ENCODE measurements at regions not wholly inside any gene's neighbourhood (a gene's known extent, or its start where the extent isn't known, plus 50 kb on each side); places are given as distances from the start of the nearest gene placed in this dataset.

DNA sequence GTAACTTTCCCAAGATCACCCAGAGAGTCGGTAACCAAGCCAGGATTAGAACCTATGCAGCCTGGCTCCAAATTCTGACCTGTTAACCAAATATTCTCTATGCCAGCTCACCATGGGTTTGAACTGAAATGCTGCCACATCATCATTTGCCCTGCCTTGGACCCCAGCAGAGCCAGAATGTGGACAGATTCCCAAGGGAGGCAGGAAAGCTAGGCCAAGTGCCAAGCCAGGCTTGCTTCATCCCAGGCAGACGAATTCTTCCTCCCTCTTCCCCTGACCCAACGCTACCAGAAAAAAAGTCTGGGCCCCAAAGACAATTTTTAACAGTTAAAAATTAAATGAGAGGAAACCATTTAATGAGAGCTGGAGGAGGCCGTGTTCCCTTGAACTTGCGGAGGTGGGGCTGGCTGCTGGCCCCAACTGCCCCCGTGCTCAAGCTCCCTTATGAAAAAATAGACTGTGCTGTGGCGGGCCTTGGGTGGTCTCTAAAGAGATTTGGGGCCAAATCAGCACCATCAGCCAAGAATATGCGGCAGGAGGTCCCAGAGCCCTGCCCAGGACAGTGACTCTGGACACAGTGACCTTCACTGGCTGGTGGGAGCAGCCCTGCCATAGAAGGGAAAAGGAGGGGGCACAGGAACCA is 184.1 kb upstream of the SYT13 start:
- Histone ChIP-seq H3K36me3 (ENCODE audit: insufficient read depth) (no peaks in the 10 kb centered on the region), H3F3A (replicated peaks; ENCODE audit: low read depth) (no peaks in the 10 kb centered on the region), H2AFZ (no peak overlapping the region), H3K27me3 (ENCODE audit: insufficient read depth) (no peaks in the 10 kb centered on the region), H3K79me2 (replicated peaks; ENCODE audit: insufficient read depth) (no peaks in the 10 kb centered on the region), H3K4me2 (no peak overlapping the region), H3K27ac (ENCODE audit: low read depth) (no peak overlapping the region), H3K9me2 (ENCODE audit: insufficient read depth) (no peaks in the 10 kb centered on the region), H3K4me1 (ENCODE audit: insufficient read depth) (peaks cover 5% of the 10 kb centered on the region; the same call in 1 of the 2 replicates), H4K20me1 (replicated peaks; ENCODE audit: insufficient read depth) (no peaks in the 10 kb centered on the region), H3K4me3 (no peak overlapping the region)
- no peaks in the 10 kb centered on the region for H3K27me3 Mint-ChIP-seq (ENCODE audit: insufficient read depth, low read depth, poor library complexity)
- no peak for TF ChIP-seq CREB1 (CRISPR knock-in tag; IDR thresholded peaks at IDR 0.05; ENCODE audit: low read depth)
- no peak for TF ChIP-seq JUNB (IDR thresholded peaks at IDR 0.05; ENCODE audit: unreplicated experiment)
- TF ChIP-seq POLR2AphosphoS5 (IDR thresholded peaks at IDR 0.05; ENCODE audit: low read depth) = no peak
- TF ChIP-seq NANOG (IDR thresholded peaks at IDR 0.05; ENCODE audit: borderline replicate concordance) = no peak
- TF ChIP-seq, protein P1, sequence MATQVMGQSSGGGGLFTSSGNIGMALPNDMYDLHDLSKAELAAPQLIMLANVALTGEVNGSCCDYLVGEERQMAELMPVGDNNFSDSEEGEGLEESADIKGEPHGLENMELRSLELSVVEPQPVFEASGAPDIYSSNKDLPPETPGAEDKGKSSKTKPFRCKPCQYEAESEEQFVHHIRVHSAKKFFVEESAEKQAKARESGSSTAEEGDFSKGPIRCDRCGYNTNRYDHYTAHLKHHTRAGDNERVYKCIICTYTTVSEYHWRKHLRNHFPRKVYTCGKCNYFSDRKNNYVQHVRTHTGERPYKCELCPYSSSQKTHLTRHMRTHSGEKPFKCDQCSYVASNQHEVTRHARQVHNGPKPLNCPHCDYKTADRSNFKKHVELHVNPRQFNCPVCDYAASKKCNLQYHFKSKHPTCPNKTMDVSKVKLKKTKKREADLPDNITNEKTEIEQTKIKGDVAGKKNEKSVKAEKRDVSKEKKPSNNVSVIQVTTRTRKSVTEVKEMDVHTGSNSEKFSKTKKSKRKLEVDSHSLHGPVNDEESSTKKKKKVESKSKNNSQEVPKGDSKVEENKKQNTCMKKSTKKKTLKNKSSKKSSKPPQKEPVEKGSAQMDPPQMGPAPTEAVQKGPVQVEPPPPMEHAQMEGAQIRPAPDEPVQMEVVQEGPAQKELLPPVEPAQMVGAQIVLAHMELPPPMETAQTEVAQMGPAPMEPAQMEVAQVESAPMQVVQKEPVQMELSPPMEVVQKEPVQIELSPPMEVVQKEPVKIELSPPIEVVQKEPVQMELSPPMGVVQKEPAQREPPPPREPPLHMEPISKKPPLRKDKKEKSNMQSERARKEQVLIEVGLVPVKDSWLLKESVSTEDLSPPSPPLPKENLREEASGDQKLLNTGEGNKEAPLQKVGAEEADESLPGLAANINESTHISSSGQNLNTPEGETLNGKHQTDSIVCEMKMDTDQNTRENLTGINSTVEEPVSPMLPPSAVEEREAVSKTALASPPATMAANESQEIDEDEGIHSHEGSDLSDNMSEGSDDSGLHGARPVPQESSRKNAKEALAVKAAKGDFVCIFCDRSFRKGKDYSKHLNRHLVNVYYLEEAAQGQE (IDR thresholded peaks at IDR 0.05; ENCODE audit: unreplicated experiment) = no peak
- TF ChIP-seq ZNF114 (CRISPR knock-in tag; IDR thresholded peaks at IDR 0.05) = no peak
- no peak for TF ChIP-seq EZH2phosphoT487 (IDR thresholded peaks at IDR 0.05; ENCODE audit: unreplicated experiment)
- TF ChIP-seq, protein P2, sequence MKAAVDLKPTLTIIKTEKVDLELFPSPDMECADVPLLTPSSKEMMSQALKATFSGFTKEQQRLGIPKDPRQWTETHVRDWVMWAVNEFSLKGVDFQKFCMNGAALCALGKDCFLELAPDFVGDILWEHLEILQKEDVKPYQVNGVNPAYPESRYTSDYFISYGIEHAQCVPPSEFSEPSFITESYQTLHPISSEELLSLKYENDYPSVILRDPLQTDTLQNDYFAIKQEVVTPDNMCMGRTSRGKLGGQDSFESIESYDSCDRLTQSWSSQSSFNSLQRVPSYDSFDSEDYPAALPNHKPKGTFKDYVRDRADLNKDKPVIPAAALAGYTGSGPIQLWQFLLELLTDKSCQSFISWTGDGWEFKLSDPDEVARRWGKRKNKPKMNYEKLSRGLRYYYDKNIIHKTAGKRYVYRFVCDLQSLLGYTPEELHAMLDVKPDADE (IDR thresholded peaks at IDR 0.05) = no peak
- no peak for TF ChIP-seq STAT1 (IDR thresholded peaks at IDR 0.05; ENCODE audit: unreplicated experiment)
- TF ChIP-seq ZNF331 (CRISPR knock-in tag; IDR thresholded peaks at IDR 0.05; ENCODE audit: low read depth) = no peak
- no peak for TF ChIP-seq EZH2 (IDR thresholded peaks at IDR 0.05; ENCODE audit: low read depth, unreplicated experiment)
- TF ChIP-seq, protein P3, sequence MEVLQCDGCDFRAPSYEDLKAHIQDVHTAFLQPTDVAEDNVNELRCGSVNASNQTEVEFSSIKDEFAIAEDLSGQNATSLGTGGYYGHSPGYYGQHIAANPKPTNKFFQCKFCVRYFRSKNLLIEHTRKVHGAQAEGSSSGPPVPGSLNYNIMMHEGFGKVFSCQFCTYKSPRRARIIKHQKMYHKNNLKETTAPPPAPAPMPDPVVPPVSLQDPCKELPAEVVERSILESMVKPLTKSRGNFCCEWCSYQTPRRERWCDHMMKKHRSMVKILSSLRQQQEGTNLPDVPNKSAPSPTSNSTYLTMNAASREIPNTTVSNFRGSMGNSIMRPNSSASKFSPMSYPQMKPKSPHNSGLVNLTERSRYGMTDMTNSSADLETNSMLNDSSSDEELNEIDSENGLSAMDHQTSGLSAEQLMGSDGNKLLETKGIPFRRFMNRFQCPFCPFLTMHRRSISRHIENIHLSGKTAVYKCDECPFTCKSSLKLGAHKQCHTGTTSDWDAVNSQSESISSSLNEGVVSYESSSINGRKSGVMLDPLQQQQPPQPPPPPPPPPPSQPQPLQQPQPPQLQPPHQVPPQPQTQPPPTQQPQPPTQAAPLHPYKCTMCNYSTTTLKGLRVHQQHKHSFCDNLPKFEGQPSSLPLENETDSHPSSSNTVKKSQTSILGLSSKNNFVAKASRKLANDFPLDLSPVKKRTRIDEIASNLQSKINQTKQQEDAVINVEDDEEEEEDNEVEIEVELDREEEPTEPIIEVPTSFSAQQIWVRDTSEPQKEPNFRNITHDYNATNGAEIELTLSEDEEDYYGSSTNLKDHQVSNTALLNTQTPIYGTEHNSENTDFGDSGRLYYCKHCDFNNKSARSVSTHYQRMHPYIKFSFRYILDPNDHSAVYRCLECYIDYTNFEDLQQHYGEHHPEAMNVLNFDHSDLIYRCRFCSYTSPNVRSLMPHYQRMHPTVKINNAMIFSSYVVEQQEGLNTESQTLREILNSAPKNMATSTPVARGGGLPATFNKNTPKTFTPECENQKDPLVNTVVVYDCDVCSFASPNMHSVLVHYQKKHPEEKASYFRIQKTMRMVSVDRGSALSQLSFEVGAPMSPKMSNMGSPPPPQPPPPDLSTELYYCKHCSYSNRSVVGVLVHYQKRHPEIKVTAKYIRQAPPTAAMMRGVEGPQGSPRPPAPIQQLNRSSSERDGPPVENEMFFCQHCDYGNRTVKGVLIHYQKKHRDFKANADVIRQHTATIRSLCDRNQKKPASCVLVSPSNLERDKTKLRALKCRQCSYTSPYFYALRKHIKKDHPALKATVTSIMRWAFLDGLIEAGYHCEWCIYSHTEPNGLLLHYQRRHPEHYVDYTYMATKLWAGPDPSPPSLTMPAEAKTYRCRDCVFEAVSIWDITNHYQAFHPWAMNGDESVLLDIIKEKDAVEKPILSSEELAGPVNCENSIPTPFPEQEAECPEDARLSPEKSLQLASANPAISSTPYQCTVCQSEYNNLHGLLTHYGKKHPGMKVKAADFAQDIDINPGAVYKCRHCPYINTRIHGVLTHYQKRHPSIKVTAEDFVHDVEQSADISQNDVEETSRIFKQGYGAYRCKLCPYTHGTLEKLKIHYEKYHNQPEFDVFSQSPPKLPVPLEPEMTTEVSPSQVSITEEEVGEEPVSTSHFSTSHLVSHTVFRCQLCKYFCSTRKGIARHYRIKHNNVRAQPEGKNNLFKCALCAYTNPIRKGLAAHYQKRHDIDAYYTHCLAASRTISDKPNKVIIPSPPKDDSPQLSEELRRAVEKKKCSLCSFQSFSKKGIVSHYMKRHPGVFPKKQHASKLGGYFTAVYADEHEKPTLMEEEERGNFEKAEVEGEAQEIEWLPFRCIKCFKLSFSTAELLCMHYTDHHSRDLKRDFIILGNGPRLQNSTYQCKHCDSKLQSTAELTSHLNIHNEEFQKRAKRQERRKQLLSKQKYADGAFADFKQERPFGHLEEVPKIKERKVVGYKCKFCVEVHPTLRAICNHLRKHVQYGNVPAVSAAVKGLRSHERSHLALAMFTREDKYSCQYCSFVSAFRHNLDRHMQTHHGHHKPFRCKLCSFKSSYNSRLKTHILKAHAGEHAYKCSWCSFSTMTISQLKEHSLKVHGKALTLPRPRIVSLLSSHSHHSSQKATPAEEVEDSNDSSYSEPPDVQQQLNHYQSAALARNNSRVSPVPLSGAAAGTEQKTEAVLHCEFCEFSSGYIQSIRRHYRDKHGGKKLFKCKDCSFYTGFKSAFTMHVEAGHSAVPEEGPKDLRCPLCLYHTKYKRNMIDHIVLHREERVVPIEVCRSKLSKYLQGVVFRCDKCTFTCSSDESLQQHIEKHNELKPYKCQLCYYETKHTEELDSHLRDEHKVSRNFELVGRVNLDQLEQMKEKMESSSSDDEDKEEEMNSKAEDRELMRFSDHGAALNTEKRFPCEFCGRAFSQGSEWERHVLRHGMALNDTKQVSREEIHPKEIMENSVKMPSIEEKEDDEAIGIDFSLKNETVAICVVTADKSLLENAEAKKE (CRISPR knock-in tag; IDR thresholded peaks at IDR 0.05) = no peak
- no peak for TF ChIP-seq CTCF (conservative IDR thresholded peaks at IDR 0.05; ENCODE audit: low read depth in 2 of 2)
- DNase-seq (ENCODE audit: low spot score) = no peak
- no peak for ATAC-seq
- H3K9me3 Mint-ChIP-seq = no peaks in the 10 kb centered on the region
- no peak overlapping the region for H3K4me3 Mint-ChIP-seq
- H3K4me1 Mint-ChIP-seq = peaks cover 14% of the 10 kb centered on the region
- H3K27ac Mint-ChIP-seq = no peak overlapping the region
- H3K36me3 Mint-ChIP-seq (ENCODE audit: low read depth) = no peaks in the 10 kb centered on the region

All from GM23338 (cell line).